Heart left ventricle (tissue), 13 donors: ENCODE measurements at regions not wholly inside any gene's neighbourhood (a gene's known extent, or its start where the extent isn't known, plus 50 kb on each side); places are given as distances from the start of the nearest gene placed in this dataset.

Experiments used
- POLR2A ChIP-seq, 2 donors: fragments of 450-650 bp; IDR thresholded peaks; one replicate each; pipeline ENCODE4 v1.6.1; 2017; ENCODE audit warnings: antibody characterized with exemption in 2 of 2, mild to moderate bottlenecking in 2 of 2, moderate library complexity in 2 of 2
- TF ChIP-seq, protein P1 (sequence below), 12 donors: fragments of 200-600 bp; sonication (generic) in 4 of 12; IDR thresholded peaks; one replicate each; pipeline versions ENCODE4 v1.5.0 to v1.8.0; 2018 to 2022; ENCODE audit warnings: antibody characterized with exemption in 12 of 12, mild to moderate bottlenecking in 5 of 12
- donor health status: ischemic (EF 13 %, LVEDD 7.1; RV severe dilation, severe dysfunction).
- donor health status: DM: no; HTN: yes; CAD: no.
- donor health status: DM: no; HTN: no; CAD: no.
- donor health status: ischemic (EF 25% LVEDD 6.9; RV normal size, moderate dysfunction).
- donor health status: ischemic (EF 25% LVEDD 5.7; RV mildly dilated, moderate dysfunction).
- donor health status: ischemic (EF 35%, LVEDD 5.7; RV mildly dilated, moderate dysfunction).
- donor health status: nonischemic (EF 11% LVEDD 7.7; RV severe dilation, severe dysfunction).
- donor health status: DM: yes; HTN: yes; CAD: no.
- donor health status: PGD.
- donor health status: ischemic (EF 29% LVEDD 5.4; RV normal size, mild dysfunction).
- donor health status: nonischemic (EF 23%, LVEDD 6.1; RV moderate dilation, normal function).

DNA sequence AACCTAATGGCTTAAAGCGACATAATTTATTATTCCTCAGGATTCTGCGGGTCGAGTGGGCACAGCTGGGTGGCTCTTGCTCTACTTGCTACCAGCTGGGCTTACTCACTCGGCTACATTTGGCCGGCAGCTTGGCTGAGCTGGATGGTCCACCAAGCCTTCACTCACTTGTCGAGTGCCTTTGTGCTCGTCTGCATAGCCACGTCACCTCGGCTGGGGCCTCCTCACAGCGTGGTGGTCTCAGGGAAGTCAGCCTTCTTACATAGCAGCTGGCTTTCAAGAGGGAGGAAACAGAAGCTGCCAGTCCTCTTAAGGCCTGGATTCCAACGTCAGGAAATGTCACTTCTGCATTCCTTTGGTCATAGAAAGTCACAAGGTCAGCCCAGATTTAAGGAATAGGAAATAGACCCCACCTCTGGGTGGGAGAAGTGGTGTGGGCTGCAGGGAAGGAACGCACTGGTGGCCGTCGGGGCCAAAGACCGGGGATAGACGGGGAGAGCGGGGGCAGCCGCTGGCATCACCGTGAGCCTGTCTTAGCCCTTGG, 75.1 kb upstream of the RUFY1 start:
- TF ChIP-seq, protein P1, sequence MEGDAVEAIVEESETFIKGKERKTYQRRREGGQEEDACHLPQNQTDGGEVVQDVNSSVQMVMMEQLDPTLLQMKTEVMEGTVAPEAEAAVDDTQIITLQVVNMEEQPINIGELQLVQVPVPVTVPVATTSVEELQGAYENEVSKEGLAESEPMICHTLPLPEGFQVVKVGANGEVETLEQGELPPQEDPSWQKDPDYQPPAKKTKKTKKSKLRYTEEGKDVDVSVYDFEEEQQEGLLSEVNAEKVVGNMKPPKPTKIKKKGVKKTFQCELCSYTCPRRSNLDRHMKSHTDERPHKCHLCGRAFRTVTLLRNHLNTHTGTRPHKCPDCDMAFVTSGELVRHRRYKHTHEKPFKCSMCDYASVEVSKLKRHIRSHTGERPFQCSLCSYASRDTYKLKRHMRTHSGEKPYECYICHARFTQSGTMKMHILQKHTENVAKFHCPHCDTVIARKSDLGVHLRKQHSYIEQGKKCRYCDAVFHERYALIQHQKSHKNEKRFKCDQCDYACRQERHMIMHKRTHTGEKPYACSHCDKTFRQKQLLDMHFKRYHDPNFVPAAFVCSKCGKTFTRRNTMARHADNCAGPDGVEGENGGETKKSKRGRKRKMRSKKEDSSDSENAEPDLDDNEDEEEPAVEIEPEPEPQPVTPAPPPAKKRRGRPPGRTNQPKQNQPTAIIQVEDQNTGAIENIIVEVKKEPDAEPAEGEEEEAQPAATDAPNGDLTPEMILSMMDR (IDR thresholded peaks at IDR 0.05): no peak
- no peak for TF ChIP-seq POLR2A (IDR thresholded peaks at IDR 0.05)
